Gastrocnemius medialis (tissue), 4 donors: ENCODE measurements at regions not wholly inside any gene's neighbourhood (a gene's known extent, or its start where the extent isn't known, plus 50 kb on each side); places are given as distances from the start of the nearest gene placed in this dataset.
A peak's percentile ranks its signal among the peaks of the same experiment; 100 is the strongest.

Experiments
- ATAC-seq, 2 donors: fragments of 150-250 bp; one replicate each; pipeline ENCODE4 v1.9.1; 2016
- DNase-seq, 2 donors: peaks; one replicate each; pipeline ENCODE4 v3.0.0-alpha.2; 2019
- H3K27ac ChIP-seq, 4 donors: fragments of 200-600 bp; sonication (generic); 1 replicate in 1 of 4; 2 replicates in 3 of 4; pipeline ENCODE4 v1.5.1; 2016 to 2018; ENCODE audit warnings: mild to moderate bottlenecking in 2 of 4, moderate library complexity in 1 of 4
- H3K27me3 ChIP-seq, 3 donors: fragments of 200-600 bp; sonication (generic) in 2 of 3; 1 replicate in 1 of 3; 2 replicates in 2 of 3; pipeline versions ENCODE4 v1.5.1 to v1.6.0; 2016 to 2019; ENCODE audit warnings: mild to moderate bottlenecking in 1 of 3, moderate library complexity in 1 of 3
- H3K36me3 ChIP-seq, 2 donors: fragments of 200-600 bp; sonication (generic) in 1 of 2; one replicate each; pipeline ENCODE4 v1.5.1; 2017 to 2018
- H3K4me1 ChIP-seq, 2 donors: fragments of 200-600 bp; sonication (generic) in 1 of 2; one replicate each; pipeline ENCODE4 v1.5.1; 2016 to 2017; ENCODE audit warnings: mild to moderate bottlenecking in 2 of 2
- H3K4me3 ChIP-seq, 4 donors: fragments of 200-600 bp; sonication (generic) in 3 of 4; 1 replicate in 1 of 4; 2 replicates in 3 of 4; pipeline ENCODE4 v1.5.1; 2016 to 2019; ENCODE audit warnings: mild to moderate bottlenecking in 2 of 4
- H3K9me3 ChIP-seq, 3 donors: fragments of 200-600 bp; sonication (generic) in 2 of 3; 1 replicate in 1 of 3; 2 replicates in 2 of 3; pipeline ENCODE4 v1.5.1; 2016 to 2019
- POLR2A ChIP-seq, 2 donors: fragments of 450-650 bp; IDR thresholded peaks; one replicate each; pipeline ENCODE4 v1.6.1; 2017; ENCODE audit warnings: antibody characterized with exemption in 2 of 2, mild to moderate bottlenecking in 2 of 2, moderate library complexity in 2 of 2
- in situ Hi-C, 4 donors: fragments of 200-750 bp; cut with MboI; loops; one replicate each; pipeline versions ENCODE4 v1.15.0 to v1.8.0; 2017; ENCODE audit warnings: low sequenced_read_pairs in 4 of 4
- intact Hi-C: fragments of 100-400 bp; cut with DNase I; formaldehyde crosslinking; loops from one replicate; pipeline ENCODE4 v1.15.1; 2023; ENCODE audit warnings: low total_unique reads
- TF ChIP-seq, protein P1 (sequence below), 5 experiments: fragments of 450-650 bp in 3 of 5; fragments of 200-600 bp in 2 of 5; sonication (generic) in 2 of 5; IDR thresholded peaks in 4 of 5; conservative IDR thresholded peaks in 1 of 5; 1 replicate in 4 of 5; 2 replicates in 1 of 5; pipeline ENCODE4 v1.5.1; 2016 to 2019; ENCODE audit warnings: antibody characterized with exemption in 5 of 5, mild to moderate bottlenecking in 3 of 5, moderate library complexity in 3 of 5

DNA sequence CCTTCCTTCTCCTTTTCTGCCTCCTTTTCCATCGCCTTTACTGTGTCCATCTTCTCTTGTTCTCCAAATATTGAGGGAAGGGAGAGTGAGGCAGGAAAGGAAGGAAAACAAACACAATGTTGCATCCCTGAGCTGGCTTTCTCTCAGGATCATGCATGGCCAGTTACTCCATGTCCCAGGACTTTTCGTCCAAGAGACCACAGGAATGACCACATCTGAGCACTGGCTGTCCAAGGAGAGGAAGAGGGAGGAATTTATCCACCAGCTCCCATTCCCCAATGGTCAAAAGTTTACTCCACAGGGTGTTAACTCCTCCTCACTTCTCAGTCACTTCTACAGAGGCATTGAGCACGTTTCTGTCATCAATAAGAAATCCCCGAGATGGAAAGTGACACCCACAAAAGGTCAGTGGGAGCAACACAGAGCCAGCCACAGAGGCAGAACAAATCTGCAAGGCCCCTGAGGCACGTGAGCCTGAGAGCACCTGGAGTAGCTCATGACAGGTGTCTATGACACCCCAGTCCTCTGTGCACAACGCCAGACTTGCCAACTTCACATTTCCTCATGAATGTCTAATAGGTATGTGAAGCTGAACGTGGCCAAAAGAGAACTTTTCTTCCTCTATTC is 177.3 kb upstream of the NUDT4 start:
- intact Hi-C loops, result loop anchor here (2.0 kb wide), 1 partner anchor 18 kb away; no protein-coding TSS in a partner anchor
- DNase-seq, result peak; percentile 31 to 36
- no peak overlapping the region for H3K4me3 ChIP-seq
- peak overlapping the region in 3 of 4 donors; percentile 12 to 78 (median 25) for H3K27ac ChIP-seq
- in situ Hi-C loops, result no loop called here
- peaks cover 24 to 27% of the 10 kb centered on the region in 2 donors for H3K4me1 ChIP-seq
- TF ChIP-seq, protein P1, sequence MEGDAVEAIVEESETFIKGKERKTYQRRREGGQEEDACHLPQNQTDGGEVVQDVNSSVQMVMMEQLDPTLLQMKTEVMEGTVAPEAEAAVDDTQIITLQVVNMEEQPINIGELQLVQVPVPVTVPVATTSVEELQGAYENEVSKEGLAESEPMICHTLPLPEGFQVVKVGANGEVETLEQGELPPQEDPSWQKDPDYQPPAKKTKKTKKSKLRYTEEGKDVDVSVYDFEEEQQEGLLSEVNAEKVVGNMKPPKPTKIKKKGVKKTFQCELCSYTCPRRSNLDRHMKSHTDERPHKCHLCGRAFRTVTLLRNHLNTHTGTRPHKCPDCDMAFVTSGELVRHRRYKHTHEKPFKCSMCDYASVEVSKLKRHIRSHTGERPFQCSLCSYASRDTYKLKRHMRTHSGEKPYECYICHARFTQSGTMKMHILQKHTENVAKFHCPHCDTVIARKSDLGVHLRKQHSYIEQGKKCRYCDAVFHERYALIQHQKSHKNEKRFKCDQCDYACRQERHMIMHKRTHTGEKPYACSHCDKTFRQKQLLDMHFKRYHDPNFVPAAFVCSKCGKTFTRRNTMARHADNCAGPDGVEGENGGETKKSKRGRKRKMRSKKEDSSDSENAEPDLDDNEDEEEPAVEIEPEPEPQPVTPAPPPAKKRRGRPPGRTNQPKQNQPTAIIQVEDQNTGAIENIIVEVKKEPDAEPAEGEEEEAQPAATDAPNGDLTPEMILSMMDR (IDR thresholded peaks at IDR 0.05 in 4 of 5, conservative IDR thresholded peaks at IDR 0.05 in 1 of 5), result no peak
- TF ChIP-seq POLR2A (IDR thresholded peaks at IDR 0.05), result no peak
- no peaks in the 10 kb centered on the region for H3K36me3 ChIP-seq
- no peaks in the 10 kb centered on the region for H3K27me3 ChIP-seq
- H3K9me3 ChIP-seq, result no peaks in the 10 kb centered on the region
- peak; percentile 55 to 77 for ATAC-seq

DNA sequence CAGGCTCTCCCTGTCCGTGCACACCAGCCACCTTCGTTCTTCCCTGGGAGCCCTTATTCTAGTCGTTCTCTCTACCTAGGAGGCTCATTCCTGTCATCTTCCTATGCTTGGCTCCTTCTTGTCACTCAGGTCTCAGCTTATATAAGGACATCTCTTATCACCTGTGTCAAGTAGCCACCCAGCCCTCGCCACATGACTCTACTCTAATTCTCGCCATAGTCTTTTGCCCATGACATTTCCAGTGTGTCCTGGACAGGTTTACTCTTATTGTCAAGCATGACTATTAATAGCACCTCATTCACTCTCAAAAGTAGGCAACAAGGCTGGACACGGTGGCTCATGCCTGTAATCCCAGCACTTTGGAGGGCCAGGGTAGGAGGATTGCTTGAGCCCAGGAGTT is 175.7 kb upstream of the NUDT4 start:
- H3K27me3 ChIP-seq, result no peaks in the 10 kb centered on the region
- H3K27ac ChIP-seq, result peak overlapping the region in 2 of 4 donors; percentile 41 to 78
- H3K4me1 ChIP-seq, result peaks cover 15 to 24% of the 10 kb centered on the region in 2 donors
- no peaks in the 10 kb centered on the region for H3K36me3 ChIP-seq
- DNase-seq (no peak), ATAC-seq (peak in 1 of 2 donors; percentile 15)
- TF ChIP-seq POLR2A (IDR thresholded peaks at IDR 0.05), result no peak
- TF ChIP-seq, protein P1 (IDR thresholded peaks at IDR 0.05 in 4 of 5, conservative IDR thresholded peaks at IDR 0.05 in 1 of 5), result no peak
- intact Hi-C loops, result loop anchor here (2.0 kb wide), 1 partner anchor 17 kb away; no protein-coding TSS in a partner anchor
- H3K9me3 ChIP-seq, result no peaks in the 10 kb centered on the region
- no peak overlapping the region for H3K4me3 ChIP-seq
- in situ Hi-C loops, result no loop called here

DNA sequence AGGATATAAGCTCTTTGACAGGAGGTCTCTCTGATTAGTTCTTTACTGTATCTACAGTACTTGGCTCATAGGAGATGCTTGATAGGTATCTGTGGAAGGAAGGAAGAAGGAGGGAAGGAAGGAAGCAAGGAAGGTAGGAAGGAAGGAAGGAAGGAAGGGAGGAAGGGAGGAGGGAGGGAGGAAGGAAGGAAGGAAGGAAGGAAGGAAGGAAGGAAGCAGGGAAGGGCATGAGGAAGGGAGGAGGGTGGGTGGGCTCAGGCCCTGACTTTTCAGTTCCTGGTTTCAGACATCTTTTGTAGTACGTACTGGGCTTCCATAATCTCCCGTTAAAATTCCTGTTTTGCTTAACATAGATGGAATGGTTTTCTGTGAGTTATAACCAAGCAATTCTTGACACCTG is 175.0 kb upstream of the NUDT4 start:
- intact Hi-C loops, result no loop called here

DNA sequence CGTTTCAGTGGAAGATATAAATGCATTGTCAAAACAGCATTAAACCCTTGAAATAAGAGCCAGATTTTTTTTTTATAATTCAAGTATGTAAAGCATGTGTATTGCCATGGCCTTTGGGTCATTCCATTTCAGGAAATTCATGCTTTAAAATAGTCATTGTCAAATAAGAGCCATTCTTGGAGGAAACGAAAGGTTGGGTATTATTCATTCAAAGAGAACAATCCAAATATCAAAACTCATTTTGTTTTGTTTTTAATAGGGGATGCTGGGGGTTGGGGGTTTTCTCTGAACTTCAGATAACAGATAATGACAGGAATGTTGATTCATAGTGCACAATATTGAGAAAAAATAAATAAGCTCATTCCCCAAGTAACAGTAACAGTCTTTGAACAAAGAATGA is 174.4 kb upstream of the NUDT4 start:
- intact Hi-C loops, result no loop called here
- H3K36me3 ChIP-seq, result no peaks in the 10 kb centered on the region

More for the DNA sequence above, 175.0 kb upstream of the NUDT4 start:
- H3K4me1 ChIP-seq, result peaks cover 8 to 18% of the 10 kb centered on the region in 2 donors
- no peak overlapping the region for H3K4me3 ChIP-seq
- no peak for ATAC-seq
- no peaks in the 10 kb centered on the region for H3K36me3 ChIP-seq
- TF ChIP-seq, protein P1 (IDR thresholded peaks at IDR 0.05 in 4 of 5, conservative IDR thresholded peaks at IDR 0.05 in 1 of 5), result no peak
- TF ChIP-seq POLR2A (IDR thresholded peaks at IDR 0.05), result no peak
- in situ Hi-C loops, result no loop called here
- no peak overlapping the region for H3K27ac ChIP-seq
- no peaks in the 10 kb centered on the region for H3K27me3 ChIP-seq
- H3K9me3 ChIP-seq, result no peaks in the 10 kb centered on the region
- no peak for DNase-seq

More for the DNA sequence above, 174.4 kb upstream of the NUDT4 start:
- Histone ChIP-seq H3K4me3 (no peak overlapping the region), H3K27ac (no peak overlapping the region), H3K9me3 (no peaks in the 10 kb centered on the region), H3K27me3 (no peaks in the 10 kb centered on the region), H3K4me1 (peaks cover 1 to 11% of the 10 kb centered on the region in 2 donors)
- DNase-seq (no peak), ATAC-seq (no peak)
- TF ChIP-seq, protein P1 (IDR thresholded peaks at IDR 0.05 in 4 of 5, conservative IDR thresholded peaks at IDR 0.05 in 1 of 5), result no peak
- no peak for TF ChIP-seq POLR2A (IDR thresholded peaks at IDR 0.05)
- in situ Hi-C loops, result no loop called here
